Right atrium auricular region (tissue), 2 donors: ENCODE measurements at regions not wholly inside any gene's neighbourhood (a gene's known extent, or its start where the extent isn't known, plus 50 kb on each side); places are given as distances from the start of the nearest gene placed in this dataset.

ENCODE experiments used
- DNase-seq: peaks from one replicate; pipeline ENCODE4 v3.0.0-alpha.2; 2019; ENCODE audit warnings: low spot score
- H3K27ac ChIP-seq, 2 donors: fragments of 200-600 bp; sonication (generic); 1 replicate in 1 of 2; 2 replicates in 1 of 2; pipeline ENCODE4 v1.5.1; 2016 to 2019
- H3K27me3 ChIP-seq, 2 donors: fragments of 200-600 bp; sonication (generic); one replicate each; pipeline versions ENCODE4 v1.5.1 to v1.6.0; 2017 to 2019
- H3K36me3 ChIP-seq: fragments of 200-600 bp; sonication (generic); one replicate; pipeline ENCODE4 v1.5.1; 2016
- H3K4me1 ChIP-seq, 2 donors: fragments of 200-600 bp; sonication (generic); one replicate each; pipeline versions ENCODE4 v1.5.1 to v1.6.0; 2017 to 2019
- H3K4me3 ChIP-seq, 2 donors: fragments of 200-600 bp; sonication (generic); 1 replicate in 1 of 2; 2 replicates in 1 of 2; pipeline ENCODE4 v1.5.1; 2017 to 2019; ENCODE audit warnings: mild to moderate bottlenecking in 1 of 2, moderate library complexity in 1 of 2
- H3K9me3 ChIP-seq, 2 donors: fragments of 200-600 bp; sonication (generic); one replicate each; pipeline ENCODE4 v1.5.1; 2019
- CTCF ChIP-seq, 2 donors: fragments of 200-600 bp; sonication (generic); IDR thresholded peaks; one replicate each; pipeline ENCODE4 v1.5.1; 2019; ENCODE audit warnings: antibody characterized with exemption in 2 of 2

DNA sequence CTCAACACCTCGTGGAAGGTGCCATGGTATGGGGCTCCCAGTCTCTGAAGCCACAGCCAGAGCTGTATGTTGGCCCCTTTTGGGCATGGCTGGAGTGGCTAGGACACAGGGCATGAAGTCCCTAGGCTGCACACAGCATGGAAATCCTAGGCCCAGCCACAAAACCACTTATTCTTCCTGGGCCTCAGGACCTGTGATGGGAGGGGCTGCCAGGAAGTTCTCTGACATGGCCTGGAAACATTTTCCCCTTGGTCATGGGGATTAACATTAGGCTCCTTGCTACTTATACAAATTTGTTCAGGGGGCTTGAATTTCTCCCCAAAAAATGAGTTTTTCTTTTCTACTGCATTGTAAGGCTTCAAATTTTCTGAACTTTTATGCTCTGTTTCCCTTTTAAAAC, 2091.2 kb upstream of the ACO1 start:
- H3K36me3 ChIP-seq = no peaks in the 10 kb centered on the region
- no peak for TF ChIP-seq CTCF (IDR thresholded peaks at IDR 0.05)
- H3K4me3 ChIP-seq = no peak overlapping the region
- no peaks in the 10 kb centered on the region for H3K9me3 ChIP-seq
- no peaks in the 10 kb centered on the region for H3K27me3 ChIP-seq
- no peak overlapping the region for H3K27ac ChIP-seq
- H3K4me1 ChIP-seq = no peaks in the 10 kb centered on the region
- no peak for DNase-seq

DNA sequence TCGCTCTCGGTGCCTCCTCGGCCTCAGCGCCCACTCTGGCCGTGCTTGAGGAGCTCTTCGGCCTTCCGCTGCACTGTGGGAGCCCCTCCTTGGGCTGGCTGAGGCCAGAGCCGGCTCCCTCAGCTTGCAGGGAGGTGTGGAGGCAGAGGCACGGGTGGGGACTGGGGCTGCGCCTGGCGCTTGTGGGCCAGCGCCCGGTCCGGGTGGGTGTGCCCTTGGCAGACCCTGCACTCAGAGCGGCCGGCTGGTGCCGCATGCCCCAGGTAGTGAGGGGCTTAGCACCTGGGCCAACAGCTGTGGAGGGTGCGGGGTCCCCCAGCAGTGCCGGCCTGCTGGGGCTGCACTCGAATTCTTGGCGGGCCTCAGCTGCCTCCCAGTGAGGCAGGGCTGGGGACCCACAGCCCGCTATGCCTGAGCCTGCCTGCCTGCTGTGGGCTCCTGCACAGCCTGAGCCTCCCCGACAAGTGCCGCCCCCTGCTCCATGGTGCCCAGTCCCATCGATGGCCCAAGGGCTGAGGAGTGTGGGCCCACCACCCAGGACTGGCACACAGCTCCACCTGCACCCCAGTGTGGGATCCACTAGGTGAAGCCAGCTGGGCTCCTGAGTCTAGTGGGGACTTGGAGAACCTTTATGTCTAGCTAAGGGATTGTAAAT, 2085.2 kb upstream of the ACO1 start:
- TF ChIP-seq CTCF (IDR thresholded peaks at IDR 0.05) = no peak
- no peak for DNase-seq
- Histone ChIP-seq H3K27me3 (no peaks in the 10 kb centered on the region), H3K36me3 (no peaks in the 10 kb centered on the region), H3K4me1 (no peaks in the 10 kb centered on the region), H3K9me3 (no peaks in the 10 kb centered on the region), H3K27ac (no peak overlapping the region), H3K4me3 (no peak overlapping the region)

- Histone ChIP-seq H3K4me3 (no peak overlapping the region), H3K4me1 (no peaks in the 10 kb centered on the region), H3K36me3 (no peaks in the 10 kb centered on the region), H3K9me3 (no peaks in the 10 kb centered on the region), H3K27ac (no peak overlapping the region), H3K27me3 (no peaks in the 10 kb centered on the region)
- DNase-seq = no peak
- no peak for TF ChIP-seq CTCF (IDR thresholded peaks at IDR 0.05)
These were observed 2083.0 kb upstream of the ACO1 start for GRCh38 chr9:30301271-30301963.

DNA sequence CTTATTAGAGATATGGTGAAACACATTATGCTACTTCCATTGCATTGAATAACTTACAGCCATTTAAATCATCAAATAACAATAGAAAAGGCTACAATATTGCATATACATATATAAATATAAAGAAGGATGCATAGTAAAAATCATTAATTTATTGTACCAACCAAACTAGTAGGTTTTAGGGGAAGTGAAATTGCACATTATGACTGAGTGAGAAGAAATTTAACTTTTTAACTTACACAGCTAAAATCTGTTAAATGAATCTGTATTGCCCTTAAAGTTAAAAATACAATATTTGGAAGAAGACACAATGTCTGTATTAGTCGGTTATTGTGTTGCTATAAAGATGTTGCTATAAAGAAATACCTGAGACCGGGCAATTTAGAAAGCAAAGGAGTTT, 2073.7 kb upstream of the ACO1 start:
- H3K27me3 ChIP-seq = no peaks in the 10 kb centered on the region
- TF ChIP-seq CTCF (IDR thresholded peaks at IDR 0.05) = no peak
- H3K36me3 ChIP-seq = no peaks in the 10 kb centered on the region
- no peak for DNase-seq
- peaks cover 0 to 6% of the 10 kb centered on the region in 2 donors for H3K9me3 ChIP-seq
- H3K4me3 ChIP-seq = no peak overlapping the region
- H3K4me1 ChIP-seq = no peaks in the 10 kb centered on the region
- H3K27ac ChIP-seq = no peak overlapping the region

DNA sequence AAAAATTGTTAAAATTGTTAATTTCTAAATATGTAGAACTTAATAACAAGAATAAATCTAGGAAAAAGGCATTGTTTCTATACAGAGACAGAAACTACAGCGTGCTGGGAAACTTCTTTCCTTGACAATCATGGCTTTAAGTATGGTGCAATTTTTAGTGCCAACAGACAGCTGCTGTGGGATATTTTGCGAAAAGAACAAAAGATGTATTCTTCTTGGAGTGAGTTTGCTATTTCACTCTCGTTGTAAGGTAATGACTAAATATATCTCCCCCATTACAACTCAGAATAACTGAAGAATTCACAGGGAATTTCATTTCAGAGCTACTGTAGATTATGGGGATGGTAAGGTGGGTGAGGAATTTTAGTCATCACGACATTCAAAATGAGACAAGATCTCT, 2055.0 kb upstream of the ACO1 start:
- TF ChIP-seq CTCF (IDR thresholded peaks at IDR 0.05) = no peak
- H3K27ac ChIP-seq = no peak overlapping the region
- H3K4me3 ChIP-seq = no peak overlapping the region
- no peaks in the 10 kb centered on the region for H3K27me3 ChIP-seq
- no peaks in the 10 kb centered on the region for H3K4me1 ChIP-seq
- H3K9me3 ChIP-seq = no peaks in the 10 kb centered on the region
- no peak for DNase-seq
- H3K36me3 ChIP-seq = no peaks in the 10 kb centered on the region

DNA sequence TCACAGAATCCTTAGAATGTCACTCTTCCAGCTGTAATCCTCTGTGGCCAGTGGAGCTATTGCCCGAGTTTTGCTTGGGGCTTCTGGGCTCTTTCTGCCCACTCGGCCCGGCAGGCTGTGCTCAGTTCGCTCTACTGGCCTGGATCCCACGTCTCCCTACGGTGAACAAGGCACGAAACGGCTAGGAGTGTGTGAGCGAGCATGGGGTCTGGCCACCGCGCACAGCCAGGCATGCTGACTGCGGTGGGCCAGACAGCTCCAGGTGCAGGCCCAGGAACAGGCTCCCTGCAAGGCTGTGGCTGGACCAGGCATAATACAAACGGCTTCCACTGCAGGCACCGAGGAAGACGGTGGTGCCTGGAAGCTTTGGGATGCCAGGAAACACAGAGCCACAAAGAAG, 2035.5 kb upstream of the ACO1 start:
- no peak for DNase-seq
- no peak overlapping the region for H3K4me3 ChIP-seq
- no peaks in the 10 kb centered on the region for H3K27me3 ChIP-seq
- H3K9me3 ChIP-seq = no peaks in the 10 kb centered on the region
- H3K36me3 ChIP-seq = no peaks in the 10 kb centered on the region
- no peaks in the 10 kb centered on the region for H3K4me1 ChIP-seq
- H3K27ac ChIP-seq = no peak overlapping the region
- no peak for TF ChIP-seq CTCF (IDR thresholded peaks at IDR 0.05)
